B cell (primary cell): ENCODE measurements at regions not wholly inside any gene's neighbourhood (a gene's known extent, or its start where the extent isn't known, plus 50 kb on each side); places are given as distances from the start of the nearest gene placed in this dataset.

Experiments
- ATAC-seq: fragments of 200-7000 bp; cut with Tn5 transposase; one replicate; pipeline ENCODE4 v1.10.0; 2021; ENCODE audit warnings: low read depth, mild to moderate bottlenecking, moderate number of reproducible peaks, moderate library complexity
- CTCF ChIA-PET: fragments of 350-600 bp; sonication (Branson Sonifier 250); formaldehyde crosslinking; loops from one replicate; lab custom pipeline; 2021; ENCODE audit warnings: antibody characterized with exemption, inconsistent platforms; lab: Charles Lee
- POLR2A ChIA-PET: fragments of 350-600 bp; sonication (Branson Sonifier 250); formaldehyde crosslinking; loops from one replicate; lab custom pipeline; 2021; ENCODE audit warnings: antibody characterized with exemption; lab: Charles Lee
- DNase-seq: peaks from one replicate; pipeline ENCODE4 v3.0.0; 2013
- H2AFZ ChIP-seq: 2 replicates; pipeline ENCODE4 v1.6.1; 2012; ENCODE audit warnings: mild to moderate bottlenecking, low read depth, low read length; ENCODE audit not compliant: insufficient read depth, poor library complexity, severe bottlenecking
- H3K27ac ChIP-seq, 2 donors: 1 replicate in 1 of 2; 2 replicates in 1 of 2; pipeline ENCODE4 v1.5.1; 2012 to 2013; ENCODE audit warnings: low read length in 2 of 2, mild to moderate bottlenecking in 2 of 2, moderate library complexity in 1 of 2
- H3K27me3 ChIP-seq, 4 experiments: fragments of 200-600 bp in 1 of 4; sonication (generic) in 1 of 4; replicated peaks in 1 of 4; 1 replicate in 2 of 4; 2 replicates in 2 of 4; pipeline versions ENCODE4 v1.6.1 to v1.7.0; 2013 to 2016; ENCODE audit warnings: low read length in 3 of 4, mild to moderate bottlenecking in 2 of 4, mixed read lengths in 1 of 4, moderate library complexity in 1 of 4; ENCODE audit not compliant: insufficient read depth in 4 of 4, control insufficient read depth in 3 of 4; ENCODE audit errors: control extremely low read depth in 1 of 4
- H3K36me3 ChIP-seq, 2 experiments: replicated peaks in 1 of 2; 1 replicate in 1 of 2; 2 replicates in 1 of 2; pipeline versions ENCODE4 v1.6.1 to v1.7.1; 2013; ENCODE audit warnings: low read length in 1 of 2; ENCODE audit not compliant: insufficient read depth in 2 of 2, control insufficient read depth in 1 of 2; ENCODE audit errors: control extremely low read depth in 1 of 2, extremely low read depth in 1 of 2
- H3K4me1 ChIP-seq, 2 donors: fragments of 200-600 bp in 1 of 2; sonication (generic) in 1 of 2; 1 replicate in 1 of 2; 2 replicates in 1 of 2; pipeline versions ENCODE4 v1.5.1 to v1.6.1; 2013 to 2017; ENCODE audit warnings: low read length in 2 of 2; ENCODE audit not compliant: control insufficient read depth in 2 of 2, insufficient read depth in 2 of 2
- H3K4me2 ChIP-seq: replicated peaks from 2 replicates; pipeline ENCODE3; 2012; ENCODE audit warnings: mild to moderate bottlenecking, low read depth, low read length; ENCODE audit not compliant: poor library complexity, severe bottlenecking
- H3K4me3 ChIP-seq, 5 experiments: fragments of 200-600 bp in 1 of 5; sonication (generic) in 1 of 5; 1 replicate in 3 of 5; 2 replicates in 2 of 5; pipeline versions ENCODE4 v1.5.1 to v1.7.0; 2011 to 2016; ENCODE audit warnings: low read length in 4 of 5, mild to moderate bottlenecking in 4 of 5, low read depth in 2 of 5, control low read depth in 1 of 5, moderate library complexity in 1 of 5; ENCODE audit not compliant: insufficient read depth in 1 of 5; ENCODE audit errors: control extremely low read depth in 1 of 5, extremely low read depth in 1 of 5
- H3K79me2 ChIP-seq: fragments of 200-600 bp; sonication (generic); one replicate; pipeline ENCODE4 v1.6.0; 2016; ENCODE audit warnings: low read length; ENCODE audit not compliant: control insufficient read depth, insufficient read depth
- H3K9ac ChIP-seq: fragments of 200-600 bp; sonication (generic); 2 replicates; pipeline ENCODE4 v1.6.1; 2017; ENCODE audit warnings: mild to moderate bottlenecking, low read length, moderate library complexity
- H3K9me3 ChIP-seq, 3 donors: one replicate each; pipeline versions ENCODE4 v1.6.1 to v1.7.1; 2013; ENCODE audit warnings: low read length in 2 of 3; ENCODE audit not compliant: control insufficient read depth in 2 of 3, insufficient read depth in 1 of 3; ENCODE audit errors: control extremely low read depth in 1 of 3
- H4K20me1 ChIP-seq: 2 replicates; pipeline ENCODE4 v1.6.0; 2012; ENCODE audit warnings: mild to moderate bottlenecking, low read length; ENCODE audit not compliant: insufficient read depth, control insufficient read depth, poor library complexity, severe bottlenecking
- H3K27ac Mint-ChIP-seq: one replicate; pipeline ENCODE4 v1.8.0; 2021; ENCODE audit warnings: mixed read lengths
- H3K27me3 Mint-ChIP-seq: one replicate; pipeline ENCODE4 v1.8.0; 2021; ENCODE audit warnings: mixed read lengths
- H3K4me1 Mint-ChIP-seq: one replicate; pipeline ENCODE4 v1.8.0; 2021; ENCODE audit warnings: mixed read lengths
- H3K4me3 Mint-ChIP-seq: one replicate; pipeline ENCODE4 v1.8.0; 2021; ENCODE audit warnings: mixed read lengths
- H3K9me3 Mint-ChIP-seq: one replicate; pipeline ENCODE4 v1.8.0; 2022; ENCODE audit warnings: mixed read lengths; ENCODE audit not compliant: insufficient read depth
- CTCF ChIP-seq: fragments of 200-600 bp; IDR thresholded peaks from one replicate; pipeline ENCODE4 v1.8.0; 2022; ENCODE audit warnings: antibody characterized with exemption, mild to moderate bottlenecking
- EZH2 ChIP-seq: IDR thresholded peaks from 2 replicates; pipeline ENCODE4 v1.6.1; 2012; ENCODE audit warnings: borderline replicate concordance, low read depth, mild to moderate bottlenecking, moderate library complexity, low read length; ENCODE audit not compliant: insufficient read depth, poor library complexity, severe bottlenecking
- WGBS: methylation state at CpG from one replicate; pipeline ENCODE4 v1.1.5; 2013; ENCODE audit warnings: missing lambda C conversion rate; ENCODE audit not compliant: insufficient coverage; 5-methylcytosine and 5-hydroxymethylcytosine counted together
- intact Hi-C: fragments of 100-400 bp; cut with micrococcal nuclease; formaldehyde crosslinking; loops from one replicate; pipeline ENCODE4 v1.10.0; 2022

- ChIA-PET CTCF (no interaction called here), POLR2A (no interaction called here)
- intact Hi-C loops = no loop called here
- Mint-ChIP-seq H3K27me3 (no peaks in the 10 kb centered on the region), H3K9me3 (no peaks in the 10 kb centered on the region), H3K4me3 (no peak overlapping the region), H3K4me1 (no peaks in the 10 kb centered on the region), H3K27ac (no peak overlapping the region)
- Histone ChIP-seq H3K79me2 (no peaks in the 10 kb centered on the region), H3K27ac (no peak overlapping the region), H4K20me1 (no peaks in the 10 kb centered on the region), H2AFZ (no peak overlapping the region), H3K36me3 (no peaks in the 10 kb centered on the region), H3K4me2 (no peak overlapping the region), H3K9ac (no peak overlapping the region), H3K9me3 (no peaks in the 10 kb centered on the region), H3K4me3 (no peak overlapping the region), H3K27me3 (no peaks in the 10 kb centered on the region), H3K4me1 (no peaks in the 10 kb centered on the region)
- ATAC-seq (no peak), DNase-seq (no peak)
- WGBS = 100% methylated on average over 1 of the region's 3 CpGs
- TF ChIP-seq EZH2 = no peak
- no peak for TF ChIP-seq CTCF
Measured at GRCh38 chr6:78709021-78709420, 158.3 kb upstream of the IRAK1BP1 start.

GRCh38 chr6:78713564-78713963 lies 153.8 kb upstream of the IRAK1BP1 start:
- H3K79me2 ChIP-seq = no peaks in the 10 kb centered on the region
- H3K27ac Mint-ChIP-seq = no peak overlapping the region
- no peaks in the 10 kb centered on the region for H3K4me1 ChIP-seq
- DNase-seq (no peak), ATAC-seq (no peak)
- H2AFZ ChIP-seq = no peak overlapping the region
- no peaks in the 10 kb centered on the region for H3K9me3 Mint-ChIP-seq
- no peak overlapping the region for H3K4me3 ChIP-seq
- ChIA-PET CTCF (no interaction called here), POLR2A (no interaction called here)
- TF ChIP-seq CTCF (no peak), EZH2 (no peak)
- H3K4me1 Mint-ChIP-seq = no peaks in the 10 kb centered on the region
- no peak overlapping the region for H3K4me2 ChIP-seq
- H4K20me1 ChIP-seq = no peaks in the 10 kb centered on the region
- H3K9ac ChIP-seq = no peak overlapping the region
- H3K27ac ChIP-seq = no peak overlapping the region
- no peaks in the 10 kb centered on the region for H3K27me3 Mint-ChIP-seq
- no peaks in the 10 kb centered on the region for H3K9me3 ChIP-seq
- intact Hi-C loops = no loop called here
- H3K4me3 Mint-ChIP-seq = no peak overlapping the region
- H3K36me3 ChIP-seq = no peaks in the 10 kb centered on the region
- H3K27me3 ChIP-seq = no peaks in the 10 kb centered on the region
- WGBS = no CpG with 5 or more reads among the region's 4 CpGs
